ENCODE measurements at regions not wholly inside any gene's neighbourhood (a gene's known extent, or its start where the extent isn't known, plus 50 kb on each side); places are given as distances from the start of the nearest gene placed in this dataset.

- no peak for TF ChIP-seq CTCF (IDR thresholded peaks at IDR 0.05; ENCODE audit: borderline replicate concordance, insufficient read depth, low read depth, low read length)
- H3K4me3 ChIP-seq (ENCODE audit: low read depth, low read length): no peak overlapping the region
Measured at GRCh38 chr13:44211286-44211685, 162.3 kb upstream of the SERP2 start.

GRCh38 chr13:44211704-44212346 lies 161.8 kb upstream of the SERP2 start:
- no peak overlapping the region for H3K4me3 ChIP-seq (ENCODE audit: low read depth, low read length)
- TF ChIP-seq CTCF (IDR thresholded peaks at IDR 0.05; ENCODE audit: borderline replicate concordance, insufficient read depth, low read depth, low read length): no peak

- no peak for TF ChIP-seq CTCF (IDR thresholded peaks at IDR 0.05; ENCODE audit: borderline replicate concordance, insufficient read depth, low read depth, low read length)
- no peak overlapping the region for H3K4me3 ChIP-seq (ENCODE audit: low read depth, low read length)
Measured at GRCh38 chr13:44212633-44213396, 160.8 kb upstream of the SERP2 start.

GRCh38 chr13:44218501-44219240 lies 155.0 kb upstream of the SERP2 start:
- no peak overlapping the region for H3K4me3 ChIP-seq (ENCODE audit: low read depth, low read length)
- TF ChIP-seq CTCF (IDR thresholded peaks at IDR 0.05; ENCODE audit: borderline replicate concordance, insufficient read depth, low read depth, low read length): no peak

GRCh38 chr13:44219577-44220548 lies 153.8 kb upstream of the SERP2 start:
- no peak for TF ChIP-seq CTCF (IDR thresholded peaks at IDR 0.05; ENCODE audit: borderline replicate concordance, insufficient read depth, low read depth, low read length)
- no peak overlapping the region for H3K4me3 ChIP-seq (ENCODE audit: low read depth, low read length)

- TF ChIP-seq CTCF (IDR thresholded peaks at IDR 0.05; ENCODE audit: borderline replicate concordance, insufficient read depth, low read depth, low read length): no peak
- no peak overlapping the region for H3K4me3 ChIP-seq (ENCODE audit: low read depth, low read length)
Measured at GRCh38 chr13:44220948-44221347, 152.7 kb upstream of the SERP2 start.
